ENCODE measurements at regions not wholly inside any gene's neighbourhood (a gene's known extent, or its start where the extent isn't known, plus 50 kb on each side); places are given as distances from the start of the nearest gene placed in this dataset.

GRCh38 chr6:91055959-91056358 is 469.1 kb upstream of the MAP3K7 start:
- TF ChIP-seq EZH2 (IDR thresholded peaks at IDR 0.05; ENCODE audit: borderline replicate concordance): no peak
- no peak for TF ChIP-seq CTCF (IDR thresholded peaks at IDR 0.05; ENCODE audit: poor library complexity)

Data from hepatocyte (in vitro differentiated cells).